Ishikawa (cell line): ENCODE measurements at regions not wholly inside any gene's neighbourhood (a gene's known extent, or its start where the extent isn't known, plus 50 kb on each side); places are given as distances from the start of the nearest gene placed in this dataset.

Experiments
- CREB1 ChIP-seq: IDR thresholded peaks from 2 replicates; pipeline ENCODE4 v1.6.1; 2012; ENCODE audit warnings: low read depth
- NFIC ChIP-seq: IDR thresholded peaks from 2 replicates; pipeline ENCODE4 v1.6.1; 2012
- TAF1 ChIP-seq: IDR thresholded peaks from 2 replicates; pipeline ENCODE4 v1.6.1; 2012; ENCODE audit warnings: low read depth, mild to moderate bottlenecking

DNA sequence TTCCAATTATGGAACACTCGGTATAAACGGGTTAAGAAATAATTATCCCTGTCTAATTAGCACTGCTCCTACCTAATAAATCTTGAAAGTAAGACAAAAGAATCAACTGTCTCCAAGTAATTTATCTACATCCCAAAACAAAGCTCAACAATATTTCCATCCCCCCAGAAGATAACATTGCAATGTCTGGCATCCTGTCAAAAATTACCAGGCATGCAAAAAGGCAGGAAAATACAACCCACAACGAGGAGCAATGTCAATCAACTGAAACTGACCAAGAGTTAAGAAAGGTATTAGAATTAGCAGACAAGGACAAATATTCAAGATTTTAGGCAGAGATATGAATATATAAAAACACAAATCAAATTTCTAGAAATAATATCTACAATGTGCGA is 84.5 kb upstream of the SVIL start:
- TF ChIP-seq CREB1 (no peak), TAF1 (no peak), NFIC (no peak)
